ENCODE measurements at regions not wholly inside any gene's neighbourhood (a gene's known extent, or its start where the extent isn't known, plus 50 kb on each side); places are given as distances from the start of the nearest gene placed in this dataset.

DNA sequence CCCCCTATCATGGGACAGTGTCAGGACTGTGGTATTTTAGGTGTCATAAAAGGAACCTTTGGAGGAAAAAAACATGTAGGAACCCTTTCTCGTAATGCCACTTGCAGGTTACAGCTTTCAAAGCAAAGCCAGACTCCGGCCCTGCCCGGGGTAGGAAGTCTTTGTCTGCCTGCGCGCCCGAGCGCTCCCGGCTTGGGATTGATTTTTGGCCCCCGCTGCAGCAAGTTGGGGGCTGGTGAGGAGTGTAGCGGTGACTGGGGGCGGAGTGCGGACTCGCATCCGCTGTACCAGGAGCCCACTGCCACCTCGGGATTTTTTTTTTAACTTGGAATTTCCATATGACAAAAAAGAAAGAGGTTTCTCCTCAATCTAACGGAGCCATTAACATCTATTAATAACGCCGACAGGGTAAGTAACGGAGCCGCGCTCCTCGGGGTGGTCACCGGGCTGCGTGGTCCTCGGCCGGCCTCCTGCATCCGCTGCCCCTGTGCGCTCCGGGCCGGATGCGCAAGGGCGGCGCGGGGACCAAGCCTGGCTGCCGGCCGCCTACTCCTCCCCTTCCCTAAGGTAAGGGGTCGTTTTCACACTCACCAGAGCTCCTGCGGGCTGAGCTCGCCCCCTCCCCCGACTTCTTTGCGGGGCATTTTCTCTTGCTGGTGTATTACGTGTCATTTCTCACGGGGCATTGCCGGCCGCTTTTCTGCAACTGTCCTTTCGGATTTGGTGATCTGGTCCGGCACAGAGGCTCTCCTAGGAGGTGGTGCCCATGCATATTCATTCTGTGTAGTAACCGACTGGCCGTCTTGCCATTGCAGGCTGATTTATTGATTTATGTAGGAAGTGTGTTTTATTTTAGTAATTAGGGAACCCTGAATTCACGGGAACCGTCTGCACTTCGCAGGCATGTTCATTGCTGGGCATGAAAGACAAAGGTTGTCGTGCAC, 219.8 kb upstream of the TOPAZ1 start:
- ATAC-seq: no peak
- no peak overlapping the region for H3K4me3 Mint-ChIP-seq
- H3K36me3 ChIP-seq (ENCODE audit: control insufficient read depth, insufficient read depth, low read length): no peaks in the 10 kb centered on the region
- peaks cover 5% of the 10 kb centered on the region for H3K4me1 ChIP-seq (ENCODE audit: control insufficient read depth, insufficient read depth, low read length)
- 3% methylated on average over 53 of the region's 53 CpGs for WGBS (ENCODE audit: insufficient coverage)
- H3K9me3 ChIP-seq (ENCODE audit: control insufficient read depth, insufficient read depth, low read length): no peaks in the 10 kb centered on the region
- no peak overlapping the region for H3K27ac ChIP-seq (ENCODE audit: low read length)
- no peaks in the 10 kb centered on the region for H3K4me1 Mint-ChIP-seq
- no peak for DNase-seq
- intact Hi-C loops (cut with micrococcal nuclease): no loop called here
- no peaks in the 10 kb centered on the region for H3K36me3 Mint-ChIP-seq
- H3K27me3 Mint-ChIP-seq (ENCODE audit: low read depth in 2 of 2): peaks cover 23 to 76% of the 10 kb centered on the region in 2 donors
- H3K9me3 Mint-ChIP-seq: no peaks in the 10 kb centered on the region
- H3K27ac Mint-ChIP-seq: no peak overlapping the region
- no peak for TF ChIP-seq CTCF (IDR thresholded peaks at IDR 0.05)
- no peak overlapping the region for H3K4me3 ChIP-seq (ENCODE audit: low read length)
- peaks cover 19% of the 10 kb centered on the region for H3K27me3 ChIP-seq (ENCODE audit: control insufficient read depth, insufficient read depth, low read length)

GRCh38 chr3:44023961-44024593, 217.6 kb upstream of the TOPAZ1 start:
- H3K4me3 Mint-ChIP-seq: no peak overlapping the region
- Histone ChIP-seq H3K27me3 (ENCODE audit: control insufficient read depth, insufficient read depth, low read length) (peaks cover 19% of the 10 kb centered on the region), H3K4me3 (ENCODE audit: low read length) (no peak overlapping the region), H3K36me3 (ENCODE audit: control insufficient read depth, insufficient read depth, low read length) (no peaks in the 10 kb centered on the region), H3K27ac (ENCODE audit: low read length) (no peak overlapping the region), H3K4me1 (ENCODE audit: control insufficient read depth, insufficient read depth, low read length) (peaks cover 5% of the 10 kb centered on the region), H3K9me3 (ENCODE audit: control insufficient read depth, insufficient read depth, low read length) (no peaks in the 10 kb centered on the region)
- no peaks in the 10 kb centered on the region for H3K36me3 Mint-ChIP-seq
- intact Hi-C loops (cut with micrococcal nuclease): no loop called here
- no peak for TF ChIP-seq CTCF (IDR thresholded peaks at IDR 0.05)
- WGBS (ENCODE audit: insufficient coverage): 95% methylated on average over 7 of the region's 11 CpGs
- no peaks in the 10 kb centered on the region for H3K9me3 Mint-ChIP-seq
- H3K27ac Mint-ChIP-seq: no peak overlapping the region
- H3K27me3 Mint-ChIP-seq (ENCODE audit: low read depth in 2 of 2): peaks cover 34 to 74% of the 10 kb centered on the region in 2 donors
- no peaks in the 10 kb centered on the region for H3K4me1 Mint-ChIP-seq
- DNase-seq (no peak), ATAC-seq (no peak)

DNA sequence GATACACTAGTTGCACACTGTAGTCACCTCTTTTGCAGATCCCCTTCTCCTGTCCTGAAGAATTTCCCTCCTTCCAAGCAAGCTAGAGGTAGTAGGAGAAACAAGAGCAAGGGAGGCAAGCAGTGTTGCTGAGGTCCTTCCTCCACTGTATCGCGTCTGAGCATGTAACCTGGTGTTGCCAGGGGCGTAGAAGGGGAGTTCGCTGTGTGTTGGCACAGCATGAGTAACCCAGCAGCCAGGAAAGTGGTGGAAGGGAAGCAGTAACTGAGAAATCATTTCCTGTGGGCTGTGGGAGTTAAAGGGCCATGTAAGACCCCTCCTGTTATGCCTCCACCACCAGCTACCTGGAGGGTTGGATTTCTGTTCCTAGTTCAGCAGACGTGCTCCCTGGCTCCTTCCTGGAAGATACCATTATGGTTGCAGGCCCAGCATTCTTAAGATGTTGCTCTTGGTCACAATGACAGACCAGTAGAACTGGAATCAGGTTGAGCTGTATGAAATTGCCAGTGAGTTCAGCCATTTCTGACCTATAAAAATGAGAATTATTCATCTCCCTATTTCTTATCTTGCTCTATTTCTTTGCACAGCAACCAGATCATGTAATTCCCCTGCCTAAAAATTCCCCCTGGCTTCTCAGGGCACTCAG, 215.3 kb upstream of the TOPAZ1 start:
- Histone ChIP-seq H3K4me3 (ENCODE audit: low read length) (no peak overlapping the region), H3K36me3 (ENCODE audit: control insufficient read depth, insufficient read depth, low read length) (no peaks in the 10 kb centered on the region), H3K4me1 (ENCODE audit: control insufficient read depth, insufficient read depth, low read length) (peaks cover 5% of the 10 kb centered on the region), H3K27me3 (ENCODE audit: control insufficient read depth, insufficient read depth, low read length) (peaks cover 17% of the 10 kb centered on the region), H3K9me3 (ENCODE audit: control insufficient read depth, insufficient read depth, low read length) (no peaks in the 10 kb centered on the region), H3K27ac (ENCODE audit: low read length) (no peak overlapping the region)
- no peak for TF ChIP-seq CTCF (IDR thresholded peaks at IDR 0.05)
- intact Hi-C loops (cut with micrococcal nuclease): no loop called here
- no peaks in the 10 kb centered on the region for H3K4me1 Mint-ChIP-seq
- ATAC-seq: no peak
- H3K36me3 Mint-ChIP-seq: no peaks in the 10 kb centered on the region
- no peak overlapping the region for H3K27ac Mint-ChIP-seq
- no peaks in the 10 kb centered on the region for H3K9me3 Mint-ChIP-seq
- peaks cover 23 to 75% of the 10 kb centered on the region in 2 donors for H3K27me3 Mint-ChIP-seq (ENCODE audit: low read depth in 2 of 2)
- H3K4me3 Mint-ChIP-seq: no peak overlapping the region
- DNase-seq: no peak
- WGBS (ENCODE audit: insufficient coverage): 32% methylated on average over 5 of the region's 5 CpGs
